HL-60 (cell line): ENCODE measurements at regions not wholly inside any gene's neighbourhood (a gene's known extent, or its start where the extent isn't known, plus 50 kb on each side); places are given as distances from the start of the nearest gene placed in this dataset.

Source experiments
- DNase-seq, 2 experiments: peaks; one replicate each; pipeline ENCODE4 v3.0.0-alpha.2; 2010 to 2020; ENCODE audit warnings: low read depth in 1 of 2, low spot score in 1 of 2
- H3K27ac ChIP-seq: fragments of 250-450 bp; sonication (Bioruptor Pico); replicated peaks from 2 replicates; pipeline ENCODE4 v1.5.1; 2020; ENCODE audit warnings: mild to moderate bottlenecking, moderate library complexity
- H3K27me3 ChIP-seq: fragments of 250-450 bp; sonication (Bioruptor Pico); 2 replicates; pipeline ENCODE4 v1.5.1; 2021; ENCODE audit warnings: mild to moderate bottlenecking, moderate library complexity; ENCODE audit not compliant: insufficient read depth, poor library complexity, severe bottlenecking
- H3K4me3 ChIP-seq: replicated peaks from 2 replicates; pipeline ENCODE4 v1.5.1; 2011; ENCODE audit warnings: mild to moderate bottlenecking, control low read depth, low read length; ENCODE audit not compliant: insufficient read depth
- CTCF ChIP-seq: IDR thresholded peaks from one replicate; pipeline ENCODE4 v1.5.1; 2011; ENCODE audit warnings: low read length, control low read depth, inconsistent platforms; ENCODE audit not compliant: insufficient read depth
- GABPA ChIP-seq: IDR thresholded peaks from 2 replicates; pipeline ENCODE4 v1.6.1; 2012; ENCODE audit warnings: low read depth
- POLR2AphosphoS5 ChIP-seq: IDR thresholded peaks from 2 replicates; pipeline ENCODE4 v1.6.1; 2012; ENCODE audit warnings: low read depth
- REST ChIP-seq: IDR thresholded peaks from 2 replicates; pipeline ENCODE4 v1.6.1; 2012; ENCODE audit warnings: low read depth; ENCODE audit not compliant: insufficient replicate concordance
- SPI1 ChIP-seq: IDR thresholded peaks from 2 replicates; pipeline ENCODE4 v1.6.1; 2012; ENCODE audit warnings: low read depth, mild to moderate bottlenecking, borderline replicate concordance

- Histone ChIP-seq H3K27ac (no peak overlapping the region), H3K27me3 (peaks cover 3% of the 10 kb centered on the region), H3K4me3 (no peak overlapping the region)
- DNase-seq, result no peak
- TF ChIP-seq GABPA (no peak), POLR2AphosphoS5 (no peak), SPI1 (no peak), REST (no peak), CTCF (no peak)
Observed at GRCh38 chr20:22722811-22723210, 138.4 kb upstream of the FOXA2 start.

- Histone ChIP-seq H3K27ac (no peak overlapping the region), H3K27me3 (peaks cover 3% of the 10 kb centered on the region), H3K4me3 (no peak overlapping the region)
- DNase-seq, result no peak
- TF ChIP-seq POLR2AphosphoS5, result no peak
- TF ChIP-seq GABPA, result no peak
- no peak for TF ChIP-seq CTCF
- no peak for TF ChIP-seq SPI1
- TF ChIP-seq REST, result no peak
Observed at GRCh38 chr20:22723659-22724058, 139.3 kb upstream of the FOXA2 start.

GRCh38 chr20:22728146-22728745 lies 143.9 kb upstream of the FOXA2 start:
- H3K27me3 ChIP-seq, result no peaks in the 10 kb centered on the region
- peak in 1 of 2 experiments; percentile 5 for DNase-seq
- H3K4me3 ChIP-seq, result no peak overlapping the region
- no peak overlapping the region for H3K27ac ChIP-seq
- TF ChIP-seq CTCF (no peak), SPI1 (no peak), GABPA (no peak), POLR2AphosphoS5 (no peak), REST (no peak)
